ENCODE measurements at regions not wholly inside any gene's neighbourhood (a gene's known extent, or its start where the extent isn't known, plus 50 kb on each side); places are given as distances from the start of the nearest gene placed in this dataset.

DNA sequence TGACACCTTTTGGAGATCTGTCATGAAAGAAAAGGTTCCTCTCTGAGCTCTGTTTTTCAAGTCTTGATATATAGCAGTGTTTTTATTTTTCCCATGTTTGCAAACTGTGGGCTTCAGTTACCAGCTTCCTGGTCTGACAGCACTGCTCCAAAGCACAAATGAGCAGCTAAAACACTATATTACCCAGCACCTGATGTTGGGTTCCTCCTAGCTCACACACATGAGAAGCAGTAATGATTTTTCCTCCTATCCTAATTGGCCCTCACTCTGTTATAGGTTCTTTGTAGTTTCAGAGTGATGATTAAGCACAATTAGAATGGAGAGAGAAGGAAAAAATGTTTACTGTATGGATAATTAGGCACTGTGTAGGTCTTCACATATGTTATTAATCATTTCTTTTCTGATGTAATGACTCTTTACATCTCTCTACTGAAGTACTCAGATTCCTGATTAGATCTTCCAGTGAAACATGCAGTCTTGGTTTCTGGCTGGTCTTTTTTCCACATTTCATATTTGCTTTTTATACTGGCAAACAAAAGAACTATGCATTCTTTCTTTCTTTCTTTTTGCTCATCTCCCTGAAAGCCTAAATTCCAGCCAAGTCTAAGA lies 939.7 kb downstream of the NSUN3 start:
- Histone ChIP-seq H3K4me3 (ENCODE audit: low read depth in 1 of 2, low read length in 2 of 2) (no peak overlapping the region), H3K79me2 (ENCODE audit: insufficient read depth, low read length) (no peaks in the 10 kb centered on the region), H4K20me1 (ENCODE audit: insufficient read depth, low read length) (no peaks in the 10 kb centered on the region), H3K36me3 (ENCODE audit: insufficient read depth, low read length) (no peaks in the 10 kb centered on the region), H2AFZ (ENCODE audit: low read depth, low read length) (no peak overlapping the region), H3K4me2 (ENCODE audit: insufficient read depth, low read length) (no peak overlapping the region), H3K27me3 (ENCODE audit: insufficient read depth, low read length, poor library complexity) (no peaks in the 10 kb centered on the region), H3K9ac (ENCODE audit: low read depth, low read length) (no peak overlapping the region), H3K4me1 (ENCODE audit: insufficient read depth, low read length) (no peaks in the 10 kb centered on the region), H3K9me3 (ENCODE audit: insufficient read depth, low read length, severe bottlenecking) (no peaks in the 10 kb centered on the region), H3K27ac (ENCODE audit: low read length) (no peak overlapping the region)
- TF ChIP-seq CTCF (IDR thresholded peaks at IDR 0.05; ENCODE audit: borderline replicate concordance, extremely low read depth, low read length, poor library complexity, severe bottlenecking) (no peak), EZH2 (IDR thresholded peaks at IDR 0.05; ENCODE audit: borderline replicate concordance, low read depth, low read length, severe bottlenecking) (no peak)
- no peak for ATAC-seq (ENCODE audit: insufficient read depth, low read depth)
- no peak for DNase-seq

DNA sequence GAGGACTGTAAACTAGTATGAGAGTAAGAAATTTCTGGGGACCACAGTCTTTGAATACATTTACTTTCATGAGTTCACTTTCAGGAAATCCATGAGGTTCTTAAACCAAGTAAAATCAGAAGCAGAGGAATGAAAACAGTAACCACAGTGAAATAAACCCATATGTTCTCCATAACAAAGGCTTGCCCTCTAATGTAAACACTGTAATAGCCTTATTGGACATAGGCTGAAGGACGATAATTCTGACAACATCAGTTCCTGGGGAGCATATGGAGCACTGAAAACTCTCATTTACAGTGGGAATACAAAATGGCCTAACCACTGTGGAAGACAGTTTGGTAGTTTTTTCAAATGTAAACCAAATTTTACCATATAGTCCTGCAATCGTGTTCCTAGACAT lies 965.8 kb downstream of the NSUN3 start:
- Histone ChIP-seq H3K27ac (ENCODE audit: low read length) (no peak overlapping the region), H3K4me2 (ENCODE audit: insufficient read depth, low read length) (no peak overlapping the region), H2AFZ (ENCODE audit: low read depth, low read length) (no peak overlapping the region), H3K4me1 (ENCODE audit: insufficient read depth, low read length) (no peaks in the 10 kb centered on the region), H3K27me3 (ENCODE audit: insufficient read depth, low read length, poor library complexity) (no peaks in the 10 kb centered on the region), H3K9ac (ENCODE audit: low read depth, low read length) (no peak overlapping the region), H3K79me2 (ENCODE audit: insufficient read depth, low read length) (no peaks in the 10 kb centered on the region), H3K4me3 (ENCODE audit: low read depth in 1 of 2, low read length in 2 of 2) (no peak overlapping the region), H3K9me3 (ENCODE audit: insufficient read depth, low read length, severe bottlenecking) (no peaks in the 10 kb centered on the region), H4K20me1 (ENCODE audit: insufficient read depth, low read length) (no peaks in the 10 kb centered on the region), H3K36me3 (ENCODE audit: insufficient read depth, low read length) (no peaks in the 10 kb centered on the region)
- TF ChIP-seq EZH2 (IDR thresholded peaks at IDR 0.05; ENCODE audit: borderline replicate concordance, low read depth, low read length, severe bottlenecking): no peak
- TF ChIP-seq CTCF (IDR thresholded peaks at IDR 0.05; ENCODE audit: borderline replicate concordance, extremely low read depth, low read length, poor library complexity, severe bottlenecking): no peak
- DNase-seq: no peak
- ATAC-seq (ENCODE audit: insufficient read depth, low read depth): no peak

DNA sequence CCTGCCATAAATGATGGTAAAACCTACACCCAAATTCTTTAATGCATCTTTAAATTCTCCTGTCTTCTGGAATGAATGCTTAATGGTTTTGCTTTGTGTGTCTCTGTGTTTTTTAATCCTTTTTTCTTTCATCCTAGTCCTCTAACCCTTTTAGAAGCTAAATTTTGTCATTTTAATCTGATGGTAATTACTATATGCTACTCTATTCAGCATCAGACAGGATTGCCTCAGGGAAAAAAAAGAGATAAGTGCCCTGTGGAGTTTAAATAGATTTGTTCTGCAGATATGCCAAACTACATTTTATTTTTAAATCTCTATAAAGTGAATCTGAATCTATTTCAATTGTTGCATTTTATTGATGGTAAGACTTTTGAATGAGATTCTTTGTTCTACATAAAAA lies 966.8 kb downstream of the NSUN3 start:
- Histone ChIP-seq H3K9me3 (ENCODE audit: insufficient read depth, low read length, severe bottlenecking) (no peaks in the 10 kb centered on the region), H4K20me1 (ENCODE audit: insufficient read depth, low read length) (no peaks in the 10 kb centered on the region), H3K27ac (ENCODE audit: low read length) (no peak overlapping the region), H3K79me2 (ENCODE audit: insufficient read depth, low read length) (no peaks in the 10 kb centered on the region), H3K36me3 (ENCODE audit: insufficient read depth, low read length) (no peaks in the 10 kb centered on the region), H3K27me3 (ENCODE audit: insufficient read depth, low read length, poor library complexity) (no peaks in the 10 kb centered on the region), H3K4me2 (ENCODE audit: insufficient read depth, low read length) (no peak overlapping the region), H2AFZ (ENCODE audit: low read depth, low read length) (no peak overlapping the region), H3K9ac (ENCODE audit: low read depth, low read length) (no peak overlapping the region), H3K4me1 (ENCODE audit: insufficient read depth, low read length) (no peaks in the 10 kb centered on the region), H3K4me3 (ENCODE audit: low read depth in 1 of 2, low read length in 2 of 2) (no peak overlapping the region)
- TF ChIP-seq EZH2 (IDR thresholded peaks at IDR 0.05; ENCODE audit: borderline replicate concordance, low read depth, low read length, severe bottlenecking): no peak
- TF ChIP-seq CTCF (IDR thresholded peaks at IDR 0.05; ENCODE audit: borderline replicate concordance, extremely low read depth, low read length, poor library complexity, severe bottlenecking): no peak
- no peak for DNase-seq
- ATAC-seq (ENCODE audit: insufficient read depth, low read depth): no peak

Data from DND-41 (cell line).